PFSK-1 (cell line): ENCODE measurements at regions not wholly inside any gene's neighbourhood (a gene's known extent, or its start where the extent isn't known, plus 50 kb on each side); places are given as distances from the start of the nearest gene placed in this dataset.

Experiments used
- FOXP2 ChIP-seq: optimal IDR thresholded peaks from 2 replicates; pipeline ENCODE3; 2011; ENCODE audit warnings: borderline replicate concordance, control low read depth, inconsistent platforms; ENCODE audit not compliant: insufficient read depth; ENCODE audit errors: extremely low read length, extremely low read depth
- POLR2AphosphoS5 ChIP-seq: IDR thresholded peaks from 2 replicates; pipeline ENCODE4 v1.6.1; 2012; ENCODE audit warnings: low read depth, mild to moderate bottlenecking, control low read depth, low read length, moderate library complexity
- SIN3A ChIP-seq: IDR thresholded peaks from 2 replicates; pipeline ENCODE4 v1.6.1; 2012; ENCODE audit warnings: mild to moderate bottlenecking, low read length, moderate library complexity, borderline replicate concordance; ENCODE audit not compliant: insufficient read depth
- TAF1 ChIP-seq: IDR thresholded peaks from 2 replicates; pipeline ENCODE4 v1.6.1; 2012; ENCODE audit warnings: low read length, control low read depth, borderline replicate concordance; ENCODE audit not compliant: insufficient read depth
- TF ChIP-seq, protein P1 (sequence below), 2 experiments: IDR thresholded peaks; 2 replicates each; pipeline versions ENCODE4 v1.6.1 to v1.8.0; 2011 to 2012; ENCODE audit warnings: low read depth in 2 of 2, low read length in 2 of 2, control low read depth in 1 of 2, inconsistent platforms in 1 of 2, mild to moderate bottlenecking in 1 of 2, moderate library complexity in 1 of 2; ENCODE audit not compliant: insufficient read depth in 1 of 2

DNA sequence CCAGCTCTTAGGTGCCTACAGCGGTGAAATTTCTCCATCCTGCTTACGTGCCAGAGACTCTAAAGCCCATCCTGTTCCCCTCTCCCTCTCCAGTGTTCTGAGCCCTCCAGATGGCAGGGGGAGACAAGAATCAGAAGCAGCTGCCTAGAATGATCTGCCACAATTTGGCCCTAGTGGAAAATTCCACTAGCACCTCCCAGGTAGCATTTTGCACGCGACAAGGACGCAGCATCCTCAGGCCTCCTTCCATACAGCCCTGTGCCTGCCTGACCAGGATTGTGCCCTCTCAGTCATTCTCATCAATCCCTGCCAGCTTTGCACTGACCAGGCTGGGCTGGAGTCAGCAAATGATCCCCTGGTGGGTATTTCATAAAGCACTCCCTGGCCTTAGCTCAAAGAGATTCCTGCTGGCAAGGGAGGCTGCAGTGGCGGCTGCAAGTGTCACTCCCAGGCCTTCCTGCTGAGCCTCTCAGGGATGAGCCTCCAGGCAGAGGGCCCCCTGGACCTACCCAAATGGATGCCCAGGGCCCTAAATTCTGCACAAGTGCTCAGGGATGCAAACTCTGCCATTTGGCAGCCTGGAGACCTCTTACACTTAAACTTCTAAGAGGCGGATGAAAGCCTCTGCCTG is 130.2 kb upstream of the ATP2B2 start:
- TF ChIP-seq, protein P1, sequence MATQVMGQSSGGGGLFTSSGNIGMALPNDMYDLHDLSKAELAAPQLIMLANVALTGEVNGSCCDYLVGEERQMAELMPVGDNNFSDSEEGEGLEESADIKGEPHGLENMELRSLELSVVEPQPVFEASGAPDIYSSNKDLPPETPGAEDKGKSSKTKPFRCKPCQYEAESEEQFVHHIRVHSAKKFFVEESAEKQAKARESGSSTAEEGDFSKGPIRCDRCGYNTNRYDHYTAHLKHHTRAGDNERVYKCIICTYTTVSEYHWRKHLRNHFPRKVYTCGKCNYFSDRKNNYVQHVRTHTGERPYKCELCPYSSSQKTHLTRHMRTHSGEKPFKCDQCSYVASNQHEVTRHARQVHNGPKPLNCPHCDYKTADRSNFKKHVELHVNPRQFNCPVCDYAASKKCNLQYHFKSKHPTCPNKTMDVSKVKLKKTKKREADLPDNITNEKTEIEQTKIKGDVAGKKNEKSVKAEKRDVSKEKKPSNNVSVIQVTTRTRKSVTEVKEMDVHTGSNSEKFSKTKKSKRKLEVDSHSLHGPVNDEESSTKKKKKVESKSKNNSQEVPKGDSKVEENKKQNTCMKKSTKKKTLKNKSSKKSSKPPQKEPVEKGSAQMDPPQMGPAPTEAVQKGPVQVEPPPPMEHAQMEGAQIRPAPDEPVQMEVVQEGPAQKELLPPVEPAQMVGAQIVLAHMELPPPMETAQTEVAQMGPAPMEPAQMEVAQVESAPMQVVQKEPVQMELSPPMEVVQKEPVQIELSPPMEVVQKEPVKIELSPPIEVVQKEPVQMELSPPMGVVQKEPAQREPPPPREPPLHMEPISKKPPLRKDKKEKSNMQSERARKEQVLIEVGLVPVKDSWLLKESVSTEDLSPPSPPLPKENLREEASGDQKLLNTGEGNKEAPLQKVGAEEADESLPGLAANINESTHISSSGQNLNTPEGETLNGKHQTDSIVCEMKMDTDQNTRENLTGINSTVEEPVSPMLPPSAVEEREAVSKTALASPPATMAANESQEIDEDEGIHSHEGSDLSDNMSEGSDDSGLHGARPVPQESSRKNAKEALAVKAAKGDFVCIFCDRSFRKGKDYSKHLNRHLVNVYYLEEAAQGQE (IDR thresholded peaks at IDR 0.05; ENCODE audit: insufficient read depth in 1 of 2, low read depth in 2 of 2, low read length in 2 of 2), result no peak
- TF ChIP-seq FOXP2 (no peak), TAF1 (no peak), SIN3A (no peak), POLR2AphosphoS5 (no peak)

DNA sequence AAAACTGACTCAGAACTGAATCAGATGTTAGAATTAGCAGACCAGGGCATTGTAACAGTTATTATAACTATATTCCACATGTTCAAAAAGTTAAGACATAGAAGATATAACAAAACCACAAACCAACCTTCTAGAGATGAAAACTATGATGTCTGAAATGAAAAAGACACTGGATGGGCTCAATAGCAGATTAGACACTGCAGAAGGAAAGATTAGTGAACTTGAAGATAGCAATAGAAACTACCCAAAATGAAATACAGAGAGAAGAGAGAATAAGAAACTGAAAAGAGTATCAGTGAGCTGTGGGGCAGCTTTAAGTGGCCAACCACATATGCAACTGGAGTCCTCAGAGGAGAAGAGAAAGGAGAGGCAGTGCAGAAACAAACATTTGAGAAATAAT is 132.0 kb upstream of the ATP2B2 start:
- TF ChIP-seq FOXP2, result no peak
- TF ChIP-seq, protein P1 (IDR thresholded peaks at IDR 0.05; ENCODE audit: insufficient read depth in 1 of 2, low read depth in 2 of 2, low read length in 2 of 2), result no peak
- TF ChIP-seq SIN3A, result no peak

DNA sequence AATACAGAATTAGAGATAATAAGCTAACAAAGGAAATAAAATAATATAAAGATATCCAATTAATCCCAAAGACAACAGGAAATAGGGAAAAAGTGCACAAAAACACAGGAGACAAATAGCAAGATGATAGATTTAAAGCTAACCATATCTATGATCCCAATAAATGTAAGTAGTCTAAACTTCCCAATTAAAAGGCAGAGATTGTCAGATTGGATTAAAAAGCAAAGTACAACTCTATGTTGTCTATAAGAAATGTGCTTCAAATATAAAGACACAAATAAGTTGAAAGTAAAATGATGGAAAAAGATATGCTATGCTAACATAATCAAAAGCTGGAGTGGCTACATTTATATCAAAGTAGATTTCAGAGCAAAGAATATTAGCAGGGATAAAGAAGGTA is 133.1 kb upstream of the ATP2B2 start:
- TF ChIP-seq, protein P1 (IDR thresholded peaks at IDR 0.05; ENCODE audit: insufficient read depth in 1 of 2, low read depth in 2 of 2, low read length in 2 of 2), result no peak
- no peak for TF ChIP-seq TAF1
- no peak for TF ChIP-seq POLR2AphosphoS5
- TF ChIP-seq SIN3A, result no peak
- no peak for TF ChIP-seq FOXP2

DNA sequence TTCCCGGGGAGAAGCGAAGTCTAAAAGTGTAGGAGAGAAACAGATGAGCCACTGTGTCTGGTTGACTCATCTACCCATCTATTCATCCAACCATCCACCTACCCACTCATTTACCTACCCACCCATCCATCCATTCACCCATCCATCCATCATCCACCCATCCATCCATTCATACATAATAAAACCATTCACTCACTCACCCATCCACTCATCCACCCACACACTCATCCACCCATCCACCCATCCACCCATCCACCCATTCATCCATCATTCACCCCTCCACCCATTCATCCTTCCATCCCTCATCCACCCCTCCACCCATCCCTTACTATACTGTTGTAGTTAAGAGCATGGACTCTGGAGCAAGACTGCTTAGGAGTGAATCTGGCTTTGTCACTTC is 136.4 kb upstream of the ATP2B2 start:
- TF ChIP-seq TAF1 (no peak), FOXP2 (no peak), SIN3A (no peak), POLR2AphosphoS5 (no peak)
- TF ChIP-seq, protein P1 (IDR thresholded peaks at IDR 0.05; ENCODE audit: insufficient read depth in 1 of 2, low read depth in 2 of 2, low read length in 2 of 2), result no peak

DNA sequence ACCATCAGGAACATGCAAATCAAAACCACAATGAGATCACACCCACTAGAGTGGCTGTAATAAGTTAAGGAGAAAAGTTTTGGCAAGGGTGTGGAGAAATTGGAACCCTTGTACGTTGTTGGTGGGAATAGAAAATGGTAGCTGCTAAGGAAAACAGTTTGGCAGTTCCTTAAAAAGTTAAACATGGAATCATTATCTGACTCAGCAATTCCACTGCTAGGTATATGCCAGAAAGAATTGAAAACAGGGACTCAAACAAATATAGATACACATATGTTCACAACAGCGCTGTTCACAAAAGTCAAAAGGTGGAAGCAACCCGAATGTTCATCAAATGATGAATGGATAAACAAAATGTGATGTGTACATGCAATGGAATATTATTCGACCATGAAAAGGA is 138.8 kb upstream of the ATP2B2 start:
- TF ChIP-seq SIN3A, result no peak
- TF ChIP-seq FOXP2, result no peak
- TF ChIP-seq, protein P1 (IDR thresholded peaks at IDR 0.05; ENCODE audit: insufficient read depth in 1 of 2, low read depth in 2 of 2, low read length in 2 of 2), result no peak
- TF ChIP-seq POLR2AphosphoS5, result no peak
- TF ChIP-seq TAF1, result no peak
